GM19025 (cell line): ENCODE measurements at regions not wholly inside any gene's neighbourhood (a gene's known extent, or its start where the extent isn't known, plus 50 kb on each side); places are given as distances from the start of the nearest gene placed in this dataset.
"Not testable (repeated sequence)": the region's sequence is repeated elsewhere in the genome, so short reads cannot be mapped to it uniquely, and the experiment has no call there.

ENCODE experiments used
- ATAC-seq: cut with Tn5 transposase; IDR thresholded peaks from one replicate; pipeline ENCODE4 v1.9.1; 2021; ENCODE audit warnings: mild to moderate bottlenecking, low read depth, moderate library complexity; ENCODE audit not compliant: unreplicated experiment

GRCh38 chr3:105974381-105974780 lies 105.6 kb upstream of the CBLB start:
- ATAC-seq = no peak

DNA sequence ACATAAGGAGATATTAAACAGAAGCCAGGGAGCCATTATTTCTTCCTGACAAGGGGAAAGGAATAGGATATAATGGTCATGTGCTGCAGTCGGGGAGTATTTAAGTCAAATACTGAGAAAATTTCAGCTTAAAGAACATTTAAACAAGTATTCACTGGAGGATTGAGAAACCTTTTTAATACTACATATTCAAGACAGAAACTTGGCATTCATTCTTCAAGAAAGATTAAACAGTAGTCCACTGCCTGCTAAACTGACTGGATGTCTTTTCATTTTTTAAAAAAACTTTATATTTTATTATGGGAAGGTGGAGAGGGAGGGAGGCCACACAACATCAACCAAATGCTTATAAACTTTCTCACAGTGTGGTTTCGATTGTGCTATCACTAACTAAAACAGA lies 107.4 kb upstream of the CBLB start:
- ATAC-seq = no peak

DNA sequence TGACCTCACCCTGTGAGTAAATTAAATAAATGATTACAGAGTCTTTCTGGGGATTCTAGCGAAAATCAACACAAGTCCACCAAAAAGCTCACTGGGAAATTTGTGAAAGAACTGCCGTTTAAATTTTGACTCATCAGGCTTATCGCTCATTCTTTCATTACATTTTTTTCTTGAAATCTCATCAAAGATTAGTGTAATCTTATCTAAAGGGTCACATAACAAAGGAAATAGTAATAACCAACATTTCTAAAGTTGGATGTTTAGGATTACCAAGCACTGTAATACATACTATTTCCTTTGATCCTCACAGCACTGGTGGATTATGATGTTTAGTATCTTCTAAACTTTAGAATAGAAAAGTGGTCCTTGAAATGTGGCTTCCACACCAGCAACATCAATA lies 111.1 kb upstream of the CBLB start:
- no peak for ATAC-seq

- ATAC-seq = no peak
Observed at GRCh38 chr3:105982207-105982606, 113.4 kb upstream of the CBLB start.

DNA sequence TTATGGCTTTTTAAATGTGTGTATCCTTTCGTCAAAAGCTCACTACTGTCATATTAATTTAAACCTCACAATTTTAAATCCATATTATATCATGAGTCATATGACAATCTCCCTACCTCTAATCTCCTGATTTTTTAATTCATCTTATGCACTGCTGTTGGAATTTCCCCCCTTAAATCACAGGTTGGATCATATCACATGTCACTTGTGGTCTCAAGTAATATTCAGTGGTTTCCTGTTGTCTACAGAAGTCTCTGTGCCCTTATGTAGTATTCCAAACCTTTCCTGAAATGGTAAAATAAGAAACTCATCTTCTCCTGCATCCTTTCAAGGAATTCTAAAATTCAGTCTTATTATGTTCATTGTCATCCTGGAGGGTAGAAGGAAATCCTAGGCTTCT lies 116.0 kb upstream of the CBLB start:
- no peak for ATAC-seq

- not testable (repeated sequence) for ATAC-seq
Observed at GRCh38 chr3:105986343-105986742, 117.5 kb upstream of the CBLB start.

- no peak for ATAC-seq
Observed at GRCh38 chr3:105987809-105988208, 119.0 kb upstream of the CBLB start.

DNA sequence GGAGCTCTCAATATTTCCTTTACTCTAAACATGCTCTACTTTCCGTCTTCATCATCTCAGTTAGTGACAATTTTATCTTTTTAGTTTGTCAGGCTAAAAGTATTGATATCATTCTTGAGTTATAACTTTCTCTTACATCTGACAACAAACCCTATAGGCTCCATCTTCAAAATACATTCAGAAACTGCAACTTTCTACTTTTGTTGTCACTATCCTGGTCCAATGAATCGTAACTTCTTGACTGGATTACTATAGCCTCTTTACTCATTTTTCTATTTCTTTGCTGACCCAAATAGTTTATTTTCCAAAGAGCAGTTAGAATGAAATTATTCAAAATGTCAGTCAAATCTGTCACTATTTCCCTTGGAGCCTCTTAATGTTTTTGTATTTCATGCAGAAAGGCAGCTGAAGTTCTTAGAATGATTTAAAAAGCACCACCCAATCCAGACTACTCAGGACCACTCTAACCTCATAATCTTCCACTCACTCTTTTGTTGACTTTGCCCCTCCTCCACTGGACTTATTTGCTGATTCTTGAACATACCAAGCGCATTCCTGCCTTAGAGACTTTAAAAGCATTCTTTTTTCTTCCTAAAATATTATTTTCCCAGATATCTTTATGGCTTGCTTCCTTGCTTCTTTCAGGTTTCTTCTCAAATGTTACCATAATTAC lies 119.9 kb upstream of the CBLB start:
- ATAC-seq = no peak

GRCh38 chr3:105996781-105997180 lies 128.0 kb upstream of the CBLB start:
- ATAC-seq = no peak

DNA sequence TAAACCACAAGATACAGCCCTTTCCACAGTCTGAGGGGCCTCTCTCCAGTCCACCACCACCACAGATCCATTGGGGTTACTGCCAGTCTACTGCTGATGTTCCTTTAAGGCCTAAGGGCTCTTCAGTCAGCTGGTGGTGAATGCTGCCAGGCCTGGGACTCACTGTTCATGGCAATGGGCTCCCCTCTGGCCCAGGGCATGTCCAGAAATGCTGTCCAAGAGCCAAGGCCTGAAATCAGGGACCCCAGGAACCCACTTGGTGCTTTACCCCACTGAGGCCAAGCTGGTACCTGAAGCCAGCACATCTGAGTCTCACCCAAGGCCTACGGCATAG lies 128.6 kb upstream of the CBLB start:
- no peak for ATAC-seq

- no peak for ATAC-seq
Observed at GRCh38 chr3:105997800-105998526, 129.2 kb upstream of the CBLB start.

GRCh38 chr3:105999856-106000255 lies 131.0 kb upstream of the CBLB start:
- ATAC-seq = no peak

DNA sequence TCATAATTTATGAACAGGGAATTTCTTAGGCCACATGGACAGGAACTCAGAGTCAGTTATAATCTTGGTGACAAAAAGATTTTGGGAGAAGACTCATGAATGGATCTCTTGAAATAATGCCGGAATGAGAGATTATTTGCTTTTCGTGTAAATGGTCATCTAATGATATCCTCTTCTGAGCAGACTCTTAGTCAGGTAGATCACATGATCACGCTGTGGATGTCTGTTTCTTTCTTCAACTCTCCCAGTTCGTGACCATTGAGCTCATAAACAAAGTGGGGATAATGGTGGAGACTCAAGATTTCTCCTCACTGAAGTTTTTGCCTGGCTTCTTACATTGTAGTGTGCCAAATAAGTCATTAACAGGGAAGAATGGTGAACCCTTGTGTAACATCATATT lies 133.1 kb upstream of the CBLB start:
- no peak for ATAC-seq

DNA sequence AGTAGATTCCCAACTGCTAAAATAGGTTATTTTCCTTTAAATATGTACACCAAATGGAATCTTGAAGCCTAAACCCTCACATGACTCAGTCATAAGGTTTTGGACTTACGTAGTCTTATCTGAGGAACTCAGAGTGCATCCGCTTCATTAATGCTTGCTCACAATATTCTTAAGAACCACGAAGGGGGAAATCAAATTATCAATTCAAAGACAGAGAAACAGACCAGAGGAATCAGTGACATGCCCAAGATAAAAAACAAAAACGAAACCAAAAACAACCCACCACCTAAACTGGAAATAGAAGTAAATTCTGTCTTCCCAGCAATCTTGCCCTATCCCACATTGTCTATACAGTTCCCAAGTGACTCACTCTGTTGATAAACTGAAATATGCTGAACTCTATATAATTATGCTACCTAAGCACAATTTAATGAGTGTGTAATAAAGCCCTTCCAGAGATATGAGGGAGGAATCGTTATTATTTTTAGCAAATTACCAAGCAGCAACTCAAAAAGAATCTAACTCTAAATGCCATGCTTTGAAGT lies 135.4 kb upstream of the CBLB start:
- no peak for ATAC-seq

DNA sequence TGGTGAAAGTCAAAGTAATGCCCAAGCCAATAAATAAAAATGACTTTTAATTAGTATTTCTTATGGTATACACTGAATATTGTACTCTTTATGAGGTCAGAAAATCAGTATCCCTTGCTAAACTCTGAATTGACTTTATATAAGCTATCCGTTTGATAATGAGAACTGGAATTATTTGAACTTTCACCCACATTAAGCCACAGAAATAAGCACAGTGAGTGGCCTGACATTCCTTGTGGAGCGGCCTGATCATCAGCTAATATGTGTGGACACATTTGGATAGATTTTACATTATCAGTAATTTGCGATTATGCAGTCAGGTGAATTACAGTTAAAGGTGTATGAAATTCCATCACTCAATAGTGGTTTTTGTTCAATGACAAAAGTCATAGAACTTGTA lies 136.0 kb upstream of the CBLB start:
- no peak for ATAC-seq

DNA sequence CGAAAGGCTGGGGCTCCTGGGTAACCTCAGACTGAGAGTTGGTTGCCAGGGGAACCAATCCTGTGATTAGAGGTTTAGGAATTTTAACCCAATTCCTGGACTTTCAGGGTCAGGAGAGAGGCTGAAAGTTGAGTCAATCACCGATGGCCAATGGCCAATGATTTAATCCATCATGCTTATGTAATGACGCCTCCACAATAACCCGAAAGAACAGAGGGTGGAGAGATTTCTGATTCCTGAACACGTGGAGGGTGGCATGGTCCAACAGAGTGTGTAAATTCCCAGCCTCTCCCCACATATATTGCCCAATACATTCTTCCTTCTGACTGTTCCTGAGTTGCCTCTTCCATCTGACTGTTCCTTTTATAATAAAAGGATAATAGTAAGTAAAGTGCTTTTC lies 137.2 kb upstream of the CBLB start:
- ATAC-seq = no peak

DNA sequence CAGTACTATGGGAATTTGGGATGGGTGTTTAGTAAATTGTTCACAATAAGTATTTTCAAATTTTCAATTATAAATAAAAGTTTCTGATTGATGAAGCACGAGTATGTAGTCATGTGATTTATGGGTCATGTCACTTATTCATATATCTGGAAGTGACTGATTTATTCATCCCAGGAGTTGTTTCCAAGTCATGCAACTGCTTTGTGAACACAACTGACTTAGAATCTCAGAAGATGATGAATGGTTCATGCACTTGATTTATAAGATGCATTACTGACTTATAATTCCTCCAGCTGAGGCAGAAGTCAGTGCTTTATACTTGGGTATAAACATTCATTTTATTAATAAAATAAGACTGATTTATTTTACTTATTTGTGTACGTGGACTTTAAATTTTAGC lies 137.8 kb upstream of the CBLB start:
- ATAC-seq = no peak

GRCh38 chr3:106007512-106007911 lies 138.7 kb upstream of the CBLB start:
- ATAC-seq = no peak

GRCh38 chr3:106008766-106009165 lies 140.0 kb upstream of the CBLB start:
- no peak for ATAC-seq

DNA sequence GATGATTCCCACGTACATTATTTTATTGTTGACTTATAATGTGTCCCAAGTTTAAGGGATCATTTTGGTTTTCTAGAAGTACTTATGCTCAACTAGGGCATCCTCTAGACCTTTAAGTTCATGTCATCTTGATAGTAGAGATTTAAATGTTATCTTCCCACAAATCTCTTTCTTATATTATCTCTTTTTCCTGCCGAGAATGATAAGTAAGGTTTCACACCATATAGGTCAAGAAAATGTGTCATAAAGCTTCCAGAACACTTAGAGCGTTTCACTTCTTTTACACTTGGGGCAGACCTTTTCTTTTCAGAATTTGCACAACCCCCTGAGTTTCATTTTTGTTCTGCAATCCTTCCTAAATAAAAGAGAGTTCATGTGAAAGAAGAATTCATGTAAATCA lies 142.0 kb upstream of the CBLB start:
- no peak for ATAC-seq

DNA sequence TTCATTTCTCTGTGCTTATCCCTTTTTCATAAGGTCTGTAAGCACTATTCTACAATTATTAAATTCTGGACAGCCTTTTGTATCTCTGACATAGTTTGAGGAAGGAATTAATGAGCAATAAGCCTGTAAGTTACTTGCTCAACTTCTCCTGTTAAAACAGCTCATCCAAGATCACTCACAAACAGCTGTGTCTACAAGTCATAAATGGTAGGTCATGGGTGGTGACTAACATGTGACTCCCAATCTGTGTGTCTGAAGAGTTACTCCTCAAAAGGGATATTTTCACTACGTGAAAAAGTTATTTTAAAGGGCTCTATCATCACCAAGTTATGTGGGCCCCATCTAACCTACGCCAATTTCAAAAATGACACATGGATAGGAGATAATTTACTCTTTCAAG lies 145.2 kb upstream of the CBLB start:
- no peak for ATAC-seq

DNA sequence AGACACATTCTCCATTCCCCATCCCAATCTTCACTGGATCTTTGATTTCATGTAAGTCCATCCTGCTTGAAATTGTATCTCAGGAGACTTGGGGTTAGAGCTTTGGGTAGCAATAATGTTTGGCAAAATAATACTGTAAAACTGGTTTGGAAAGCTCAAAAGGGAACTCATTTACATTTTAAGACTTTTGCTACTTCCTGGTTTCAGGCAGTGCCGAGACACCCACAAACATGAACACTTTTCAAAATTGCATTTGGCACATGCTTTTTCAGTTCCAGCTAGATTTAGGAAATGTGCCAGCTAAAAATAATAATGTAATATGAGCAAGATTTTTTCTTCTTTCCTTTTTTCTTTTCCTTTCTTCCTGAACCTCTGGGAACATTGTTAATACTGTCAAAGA lies 145.7 kb upstream of the CBLB start:
- no peak for ATAC-seq
